Smooth muscle cell (in vitro differentiated cells): ENCODE measurements at regions not wholly inside any gene's neighbourhood (a gene's known extent, or its start where the extent isn't known, plus 50 kb on each side); places are given as distances from the start of the nearest gene placed in this dataset.
A peak's percentile ranks its signal among the peaks of the same experiment; 100 is the strongest.

ENCODE experiments used
- DNase-seq: peaks from one replicate; lab custom pipeline; 2025; ENCODE audit not compliant: unreplicated experiment; lab: John Stamatoyannopoulos, UW
- H2AFZ ChIP-seq: fragments of 200-600 bp; sonication (generic); 2 replicates; pipeline ENCODE4 v1.6.0; 2016; ENCODE audit warnings: antibody characterized with exemption, low read depth, mild to moderate bottlenecking
- H3F3A ChIP-seq: fragments of 200-600 bp; sonication (generic); 2 replicates; pipeline ENCODE4 v1.6.0; 2017; ENCODE audit warnings: antibody characterized with exemption, low read depth
- H3K27ac ChIP-seq: fragments of 200-600 bp; sonication (generic); 2 replicates; pipeline ENCODE4 v1.5.1; 2016; ENCODE audit warnings: low read depth, mild to moderate bottlenecking
- H3K27me3 ChIP-seq: fragments of 200-600 bp; sonication (generic); 2 replicates; pipeline ENCODE4 v1.6.1; 2016; ENCODE audit warnings: low read depth, mild to moderate bottlenecking
- H3K36me3 ChIP-seq: fragments of 200-600 bp; sonication (generic); 2 replicates; pipeline ENCODE4 v1.5.1; 2016; ENCODE audit warnings: low read depth
- H3K4me1 ChIP-seq: fragments of 200-600 bp; sonication (generic); 2 replicates; pipeline ENCODE4 v1.5.1; 2016; ENCODE audit warnings: low read depth
- H3K4me2 ChIP-seq: fragments of 200-600 bp; sonication (generic); 2 replicates; pipeline ENCODE4 v1.6.0; 2016; ENCODE audit warnings: mild to moderate bottlenecking
- H3K4me3 ChIP-seq: fragments of 200-600 bp; sonication (generic); 2 replicates; pipeline ENCODE4 v1.5.1; 2016; ENCODE audit warnings: mild to moderate bottlenecking
- H3K79me2 ChIP-seq: fragments of 200-600 bp; sonication (generic); 2 replicates; pipeline ENCODE4 v1.6.0; 2016; ENCODE audit warnings: low read depth, mild to moderate bottlenecking
- H3K9ac ChIP-seq: fragments of 200-600 bp; sonication (generic); 2 replicates; pipeline ENCODE4 v1.6.0; 2016; ENCODE audit warnings: low read depth
- H3K9me3 ChIP-seq: fragments of 200-600 bp; sonication (generic); replicated peaks from 2 replicates; pipeline ENCODE4 v1.5.1; 2016; ENCODE audit warnings: low read depth
- H4K20me1 ChIP-seq: fragments of 200-600 bp; sonication (generic); 2 replicates; pipeline ENCODE4 v1.6.0; 2016; ENCODE audit warnings: low read depth
- WGBS: methylation state at CpG from one replicate; pipeline ENCODE4 v1.1.7; 2016; ENCODE audit warnings: low lambda C conversion rate; 5-methylcytosine and 5-hydroxymethylcytosine counted together
- TF ChIP-seq, protein P1 (sequence below): fragments of 200-600 bp; sonication (generic); IDR thresholded peaks from 2 replicates; pipeline ENCODE4 v1.5.1; 2017; ENCODE audit warnings: borderline replicate concordance, mild to moderate bottlenecking, antibody characterized with exemption; ENCODE audit not compliant: insufficient read depth, poor library complexity, severe bottlenecking

DNA sequence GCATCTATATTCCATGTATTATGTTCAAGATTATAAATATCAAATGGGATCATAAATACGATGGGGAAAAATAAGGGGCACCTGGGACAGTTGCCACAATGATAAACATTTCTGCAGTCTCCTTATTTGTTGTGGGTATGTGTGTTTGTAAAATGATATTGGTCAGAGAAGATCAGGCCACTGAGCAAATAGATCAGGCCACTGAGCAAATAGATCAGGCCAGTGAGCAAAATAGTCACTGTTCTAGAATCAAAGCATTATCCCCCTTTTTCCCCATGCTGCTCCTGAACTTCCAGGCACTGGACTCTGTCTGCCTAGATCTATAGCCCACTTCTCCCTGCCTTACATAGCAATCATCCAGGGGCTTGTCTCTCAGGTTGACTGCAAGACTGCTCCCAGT lies 599.8 kb upstream of the USP24 start:
- TF ChIP-seq, protein P1, sequence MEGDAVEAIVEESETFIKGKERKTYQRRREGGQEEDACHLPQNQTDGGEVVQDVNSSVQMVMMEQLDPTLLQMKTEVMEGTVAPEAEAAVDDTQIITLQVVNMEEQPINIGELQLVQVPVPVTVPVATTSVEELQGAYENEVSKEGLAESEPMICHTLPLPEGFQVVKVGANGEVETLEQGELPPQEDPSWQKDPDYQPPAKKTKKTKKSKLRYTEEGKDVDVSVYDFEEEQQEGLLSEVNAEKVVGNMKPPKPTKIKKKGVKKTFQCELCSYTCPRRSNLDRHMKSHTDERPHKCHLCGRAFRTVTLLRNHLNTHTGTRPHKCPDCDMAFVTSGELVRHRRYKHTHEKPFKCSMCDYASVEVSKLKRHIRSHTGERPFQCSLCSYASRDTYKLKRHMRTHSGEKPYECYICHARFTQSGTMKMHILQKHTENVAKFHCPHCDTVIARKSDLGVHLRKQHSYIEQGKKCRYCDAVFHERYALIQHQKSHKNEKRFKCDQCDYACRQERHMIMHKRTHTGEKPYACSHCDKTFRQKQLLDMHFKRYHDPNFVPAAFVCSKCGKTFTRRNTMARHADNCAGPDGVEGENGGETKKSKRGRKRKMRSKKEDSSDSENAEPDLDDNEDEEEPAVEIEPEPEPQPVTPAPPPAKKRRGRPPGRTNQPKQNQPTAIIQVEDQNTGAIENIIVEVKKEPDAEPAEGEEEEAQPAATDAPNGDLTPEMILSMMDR: no peak
- H3K9ac ChIP-seq: no peak overlapping the region
- no peak for DNase-seq
- no peak overlapping the region for H3K4me2 ChIP-seq
- H2AFZ ChIP-seq: no peak overlapping the region
- no peaks in the 10 kb centered on the region for H3F3A ChIP-seq
- 95% methylated on average over 1 of the region's 1 CpG for WGBS
- no peaks in the 10 kb centered on the region for H3K36me3 ChIP-seq
- H3K79me2 ChIP-seq: no peaks in the 10 kb centered on the region
- H3K4me1 ChIP-seq: no peaks in the 10 kb centered on the region
- no peak overlapping the region for H3K4me3 ChIP-seq
- no peaks in the 10 kb centered on the region for H3K9me3 ChIP-seq
- H4K20me1 ChIP-seq: no peaks in the 10 kb centered on the region
- no peak overlapping the region for H3K27ac ChIP-seq
- H3K27me3 ChIP-seq: no peaks in the 10 kb centered on the region

DNA sequence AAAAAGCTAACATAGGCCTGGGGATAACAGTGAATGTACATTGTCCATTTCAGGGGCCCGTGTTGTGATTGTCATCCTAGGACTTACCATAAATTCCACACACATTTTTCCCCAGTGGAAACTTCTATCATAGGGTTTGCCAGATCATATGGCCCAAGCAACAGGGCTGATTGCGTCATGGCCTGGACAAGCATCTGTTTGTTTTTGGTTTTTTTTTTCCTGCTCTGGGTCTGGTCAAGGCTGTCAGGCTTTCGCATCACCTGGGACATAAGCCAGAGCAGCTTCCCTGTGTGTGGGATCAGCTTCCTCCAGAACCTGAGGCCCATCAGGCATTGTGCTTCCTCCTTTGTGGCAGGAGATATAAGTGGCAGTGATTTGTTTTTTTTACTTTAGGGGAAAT lies 598.5 kb upstream of the USP24 start:
- H3F3A ChIP-seq: no peaks in the 10 kb centered on the region
- H2AFZ ChIP-seq: no peak overlapping the region
- no peak overlapping the region for H3K4me2 ChIP-seq
- TF ChIP-seq, protein P1: no peak
- no peaks in the 10 kb centered on the region for H3K27me3 ChIP-seq
- H3K9ac ChIP-seq: no peak overlapping the region
- H3K9me3 ChIP-seq: no peaks in the 10 kb centered on the region
- no peaks in the 10 kb centered on the region for H3K36me3 ChIP-seq
- no peak for DNase-seq
- no peaks in the 10 kb centered on the region for H4K20me1 ChIP-seq
- no peaks in the 10 kb centered on the region for H3K79me2 ChIP-seq
- no peaks in the 10 kb centered on the region for H3K4me1 ChIP-seq
- 17% methylated on average over 3 of the region's 3 CpGs for WGBS
- no peak overlapping the region for H3K4me3 ChIP-seq
- peak overlapping the region; percentile 24 for H3K27ac ChIP-seq

DNA sequence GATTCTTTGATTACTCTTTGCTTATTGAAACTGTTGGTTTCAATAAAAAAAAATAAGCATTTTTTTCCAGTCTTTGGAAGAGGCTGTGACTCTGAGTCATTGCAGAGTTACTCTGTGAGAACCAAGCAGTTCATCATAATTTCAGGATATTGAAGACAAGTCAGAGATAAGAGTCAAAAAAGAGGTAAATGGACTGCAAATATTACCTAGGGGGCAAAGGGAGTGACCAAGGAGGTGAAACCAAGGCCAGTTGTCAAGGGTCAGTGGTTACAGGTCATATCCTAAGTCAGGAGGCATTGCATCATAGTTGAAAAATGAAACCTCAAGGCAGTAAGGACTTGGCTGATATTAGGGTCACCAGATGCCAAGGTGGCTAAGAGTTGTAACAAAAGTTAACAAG lies 597.1 kb upstream of the USP24 start:
- H2AFZ ChIP-seq: no peak overlapping the region
- TF ChIP-seq, protein P1: no peak

DNA sequence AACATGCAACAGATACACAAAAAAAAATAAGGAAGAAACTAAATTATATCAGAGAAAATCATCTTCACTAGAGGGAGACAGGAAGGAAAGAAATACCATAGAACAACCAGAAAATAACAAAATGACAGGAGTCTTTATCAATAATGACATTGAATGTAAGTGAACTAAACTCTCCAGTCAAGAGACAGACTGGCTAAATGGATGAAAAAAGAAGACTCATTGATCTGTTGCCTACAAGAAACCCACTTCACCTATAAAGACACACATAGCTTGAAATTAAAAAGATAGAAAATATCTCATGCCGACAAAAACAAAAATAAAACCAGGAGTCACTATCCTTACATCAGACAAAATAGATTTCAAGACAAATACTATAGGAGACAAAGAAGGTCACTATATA lies 593.1 kb upstream of the USP24 start:
- H4K20me1 ChIP-seq: no peaks in the 10 kb centered on the region
- no peaks in the 10 kb centered on the region for H3K27me3 ChIP-seq
- no peak overlapping the region for H3K4me2 ChIP-seq
- H2AFZ ChIP-seq: no peak overlapping the region
- no peak overlapping the region for H3K27ac ChIP-seq
- DNase-seq: no peak
- H3K36me3 ChIP-seq: no peaks in the 10 kb centered on the region
- TF ChIP-seq, protein P1: no peak
- H3F3A ChIP-seq: no peaks in the 10 kb centered on the region
- H3K4me3 ChIP-seq: no peak overlapping the region
- no peaks in the 10 kb centered on the region for H3K79me2 ChIP-seq
- peaks cover 5% of the 10 kb centered on the region for H3K9me3 ChIP-seq
- no peak overlapping the region for H3K9ac ChIP-seq
- H3K4me1 ChIP-seq: no peaks in the 10 kb centered on the region
- WGBS: 91% methylated on average over 1 of the region's 1 CpG

More for the DNA sequence above, 597.1 kb upstream of the USP24 start:
- Histone ChIP-seq H3K4me2 (no peak overlapping the region), H3K9me3 (peaks cover 5% of the 10 kb centered on the region), H3K27me3 (no peaks in the 10 kb centered on the region), H3K4me3 (no peak overlapping the region), H4K20me1 (no peaks in the 10 kb centered on the region), H3K79me2 (no peaks in the 10 kb centered on the region), H3K27ac (no peak overlapping the region), H3K9ac (no peak overlapping the region), H3K4me1 (no peaks in the 10 kb centered on the region), H3K36me3 (no peaks in the 10 kb centered on the region), H3F3A (no peaks in the 10 kb centered on the region)
- DNase-seq: no peak
